ENCODE measurements at regions not wholly inside any gene's neighbourhood (a gene's known extent, or its start where the extent isn't known, plus 50 kb on each side); places are given as distances from the start of the nearest gene placed in this dataset.

DNA sequence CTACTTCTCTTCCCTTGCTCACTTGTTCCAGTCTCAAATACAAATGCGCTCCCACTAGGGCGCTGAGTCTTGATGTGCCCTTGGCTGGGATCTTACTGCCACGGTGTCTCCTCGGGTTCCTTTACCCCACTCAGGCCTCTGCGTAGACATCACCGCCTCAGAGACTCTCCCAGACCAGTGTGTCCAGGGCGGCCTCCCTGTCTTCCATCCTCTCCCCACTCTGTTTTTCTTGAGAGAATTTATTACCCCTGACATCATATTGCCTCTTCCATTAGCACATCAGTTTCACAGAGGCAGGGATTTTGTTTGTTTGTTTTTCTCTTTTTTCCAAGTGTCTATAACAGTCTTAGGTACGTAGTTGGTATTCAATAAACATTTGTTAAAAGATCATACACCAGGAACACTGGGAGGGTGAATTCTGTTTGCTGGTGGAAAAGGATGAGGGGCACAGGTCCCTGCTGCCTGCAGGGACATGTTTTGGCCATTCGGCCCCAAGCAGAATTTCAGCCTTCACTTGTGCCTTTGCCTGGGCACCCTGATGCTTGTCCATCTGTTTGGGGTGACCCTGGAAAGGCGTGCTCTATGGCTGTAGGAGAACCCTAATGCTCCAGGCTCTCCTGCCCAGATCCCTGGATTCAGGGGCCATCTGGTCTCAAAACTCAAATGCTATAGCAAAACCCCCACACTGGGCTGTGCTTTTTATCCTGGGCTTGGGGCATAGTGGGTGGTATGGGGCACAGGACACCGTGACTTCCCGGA, 55.0 kb downstream of the RPL37A start:
- Mint-ChIP-seq H3K9me3 (no peaks in the 10 kb centered on the region), H3K4me1 (ENCODE audit: low read depth) (peaks cover 2% of the 10 kb centered on the region), H3K36me3 (ENCODE audit: insufficient read depth) (no peaks in the 10 kb centered on the region), H3K4me3 (no peak overlapping the region), H3K27me3 (ENCODE audit: low read depth) (no peaks in the 10 kb centered on the region)
- DNase-seq (no peak), ATAC-seq (no peak)

DNA sequence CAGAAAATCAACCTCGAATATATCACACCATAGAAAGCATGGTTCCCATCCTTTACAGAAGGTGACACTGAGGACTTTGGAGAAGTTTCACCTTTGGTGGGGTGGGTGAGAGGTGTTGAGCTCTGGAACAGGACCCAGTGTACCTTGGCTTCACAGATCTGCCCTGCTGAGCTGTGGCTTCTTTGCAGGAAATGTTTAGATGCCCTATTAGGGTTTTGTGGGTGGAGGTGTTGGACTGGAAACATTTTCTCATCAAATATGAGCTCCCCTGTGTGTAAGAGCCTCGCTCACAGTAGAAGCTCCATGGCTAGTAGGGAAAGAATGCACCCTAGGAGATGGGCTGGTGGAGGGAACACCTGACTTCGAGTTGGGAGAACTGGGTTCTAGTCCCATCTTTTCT, 55.6 kb downstream of the RPL37A start:
- no peaks in the 10 kb centered on the region for H3K9me3 Mint-ChIP-seq
- H3K4me3 Mint-ChIP-seq: no peak overlapping the region
- no peaks in the 10 kb centered on the region for H3K36me3 Mint-ChIP-seq (ENCODE audit: insufficient read depth)
- no peaks in the 10 kb centered on the region for H3K27me3 Mint-ChIP-seq (ENCODE audit: low read depth)
- no peak for DNase-seq
- no peak for ATAC-seq
- peaks cover 2% of the 10 kb centered on the region for H3K4me1 Mint-ChIP-seq (ENCODE audit: low read depth)

DNA sequence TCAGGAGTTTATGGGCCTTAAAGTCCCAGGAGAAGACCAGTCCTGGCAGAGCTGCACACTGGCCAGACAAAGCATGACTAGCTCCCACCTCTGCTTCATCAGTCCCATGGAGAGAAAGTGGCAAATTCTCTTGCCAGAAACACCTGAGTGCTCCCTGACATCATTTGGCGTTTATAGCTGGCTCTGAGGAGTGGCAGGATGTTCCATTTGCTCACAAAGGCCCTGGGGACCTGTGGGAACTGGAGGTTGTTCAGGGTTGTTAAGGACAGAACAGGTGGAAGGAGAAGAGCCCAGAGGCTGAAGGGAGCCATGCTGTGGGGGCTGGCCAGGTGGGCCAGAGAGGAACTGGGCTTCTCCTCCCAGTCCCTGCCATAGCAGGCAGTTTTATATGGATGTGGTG, 56.1 kb downstream of the RPL37A start:
- Mint-ChIP-seq H3K9me3 (no peaks in the 10 kb centered on the region), H3K4me3 (no peak overlapping the region), H3K36me3 (ENCODE audit: insufficient read depth) (no peaks in the 10 kb centered on the region), H3K27me3 (ENCODE audit: low read depth) (no peaks in the 10 kb centered on the region), H3K4me1 (ENCODE audit: low read depth) (peaks cover 2% of the 10 kb centered on the region)
- DNase-seq (no peak), ATAC-seq (no peak)

DNA sequence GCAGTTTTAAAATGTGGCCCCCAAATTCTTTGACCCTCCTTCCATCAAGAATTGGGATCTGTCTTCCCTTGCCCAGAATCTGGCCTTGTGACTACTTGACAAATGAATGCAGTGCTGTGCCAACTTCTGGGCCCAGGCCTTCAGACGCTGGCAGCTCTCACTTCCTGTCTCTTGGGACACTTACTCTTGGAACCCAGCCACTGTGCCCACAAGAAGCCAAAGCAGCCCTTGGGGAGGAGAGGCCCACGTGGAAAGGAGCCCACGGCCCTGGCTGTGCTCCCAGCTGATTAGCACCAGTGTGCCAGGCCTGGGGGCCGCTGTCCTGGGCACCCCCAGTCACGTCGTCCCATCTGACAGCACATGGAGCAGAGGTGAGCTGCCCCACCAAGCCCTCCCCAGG, 56.6 kb downstream of the RPL37A start:
- Mint-ChIP-seq H3K36me3 (ENCODE audit: insufficient read depth) (no peaks in the 10 kb centered on the region), H3K4me1 (ENCODE audit: low read depth) (peaks cover 2% of the 10 kb centered on the region), H3K27me3 (ENCODE audit: low read depth) (peaks cover 2% of the 10 kb centered on the region), H3K4me3 (no peak overlapping the region), H3K9me3 (no peaks in the 10 kb centered on the region)
- DNase-seq (no peak), ATAC-seq (no peak)

DNA sequence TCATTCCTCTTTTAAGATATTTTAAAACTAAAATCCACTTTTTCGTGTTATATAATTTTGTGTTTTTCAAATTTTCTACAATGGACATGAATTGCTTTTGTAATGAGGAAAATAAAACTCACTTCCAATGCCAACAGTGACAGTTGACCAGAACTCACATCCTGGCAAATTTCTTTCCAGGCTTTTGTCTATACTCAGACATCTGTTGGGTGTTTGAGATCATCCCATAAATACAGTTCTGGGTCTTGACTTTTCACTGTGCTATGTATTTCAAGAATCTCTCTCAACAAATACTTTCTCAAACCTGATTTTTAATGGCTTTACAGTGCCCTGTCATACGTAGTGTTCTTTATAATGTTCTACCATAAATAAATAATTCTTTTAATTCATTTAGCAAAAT, 57.6 kb downstream of the RPL37A start:
- no peaks in the 10 kb centered on the region for H3K36me3 Mint-ChIP-seq (ENCODE audit: insufficient read depth)

DNA sequence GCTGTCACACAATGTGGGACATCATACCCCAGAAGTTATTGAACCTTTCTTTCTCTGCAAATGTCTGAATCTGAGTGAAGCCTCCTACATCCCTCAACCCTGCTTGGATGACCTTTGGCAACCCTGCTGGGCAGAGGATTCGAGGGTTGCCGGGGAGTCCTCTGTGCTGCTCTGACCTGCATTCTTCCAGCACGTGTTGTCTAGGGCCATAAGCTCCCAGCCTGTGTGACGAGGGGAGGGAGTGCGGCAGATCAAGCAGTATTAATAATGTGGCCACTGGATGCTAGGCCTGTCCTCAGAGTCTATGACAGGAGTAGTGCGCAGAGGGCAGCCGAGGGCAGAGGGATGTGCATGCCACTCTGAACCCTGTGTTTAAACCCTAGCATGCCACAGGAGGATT, 58.8 kb downstream of the RPL37A start:
- ATAC-seq: no peak
- Mint-ChIP-seq H3K4me3 (no peak overlapping the region), H3K4me1 (ENCODE audit: low read depth) (peaks cover 2% of the 10 kb centered on the region), H3K36me3 (ENCODE audit: insufficient read depth) (no peaks in the 10 kb centered on the region), H3K9me3 (no peaks in the 10 kb centered on the region), H3K27me3 (ENCODE audit: low read depth) (peaks cover 6% of the 10 kb centered on the region)
- DNase-seq: no peak

More for the DNA sequence above, 57.6 kb downstream of the RPL37A start:
- ATAC-seq (no peak), DNase-seq (no peak)
- Mint-ChIP-seq H3K4me1 (ENCODE audit: low read depth) (peaks cover 2% of the 10 kb centered on the region), H3K27me3 (ENCODE audit: low read depth) (peaks cover 5% of the 10 kb centered on the region), H3K9me3 (no peaks in the 10 kb centered on the region), H3K4me3 (no peak overlapping the region)

DNA sequence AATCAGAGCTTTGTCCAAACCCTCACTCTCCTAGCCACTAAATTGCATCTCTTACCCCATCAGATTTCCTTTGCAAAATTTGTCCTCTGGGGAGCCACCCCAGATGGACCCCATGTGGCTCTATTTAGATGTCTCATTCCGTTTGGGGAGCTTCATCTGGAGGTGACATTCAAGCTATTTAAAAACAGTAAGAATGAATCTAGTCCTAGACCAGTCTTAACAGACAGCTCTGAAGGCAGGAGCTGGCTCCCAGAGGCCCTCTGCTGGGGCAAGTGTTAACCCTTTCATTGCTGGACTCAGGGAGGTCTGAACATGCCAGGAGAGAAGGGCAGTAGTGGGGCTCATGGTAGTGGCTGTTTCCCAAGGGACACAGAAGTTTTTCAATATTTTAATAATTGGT, 59.2 kb downstream of the RPL37A start:
- no peaks in the 10 kb centered on the region for H3K36me3 Mint-ChIP-seq (ENCODE audit: insufficient read depth)
- ATAC-seq (no peak), DNase-seq (no peak)
- no peak overlapping the region for H3K4me3 Mint-ChIP-seq
- H3K9me3 Mint-ChIP-seq: no peaks in the 10 kb centered on the region
- peaks cover 2% of the 10 kb centered on the region for H3K4me1 Mint-ChIP-seq (ENCODE audit: low read depth)
- peaks cover 8% of the 10 kb centered on the region for H3K27me3 Mint-ChIP-seq (ENCODE audit: low read depth)

DNA sequence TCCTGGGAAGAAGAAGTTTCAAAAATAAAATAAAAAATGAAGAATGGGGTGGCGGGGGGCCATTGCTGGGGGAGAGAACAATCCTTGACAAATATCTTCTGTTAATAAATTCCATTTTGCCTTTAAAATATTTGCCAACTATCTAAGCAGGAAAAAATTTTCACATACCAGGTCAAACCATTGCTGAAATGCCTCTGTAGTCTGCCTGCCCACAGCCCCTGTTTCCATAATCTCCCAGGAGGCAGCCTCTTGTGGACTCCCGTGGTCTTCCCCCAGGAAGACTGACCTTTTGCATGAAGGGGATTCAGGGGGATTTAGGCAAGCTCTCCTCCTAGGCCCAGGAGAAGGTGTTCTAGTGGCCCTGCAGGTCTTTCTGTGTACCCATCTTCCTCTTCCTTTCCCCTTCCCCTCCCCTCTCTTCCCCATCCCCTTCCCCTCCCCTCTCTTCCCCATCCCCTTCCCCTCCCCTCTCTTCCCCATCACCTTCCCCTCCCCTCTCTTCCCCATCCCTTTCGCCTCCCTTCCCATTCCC, 61.0 kb downstream of the RPL37A start:
- DNase-seq (no peak), ATAC-seq (no peak)
- Mint-ChIP-seq H3K4me1 (ENCODE audit: low read depth) (peaks cover 2% of the 10 kb centered on the region), H3K36me3 (ENCODE audit: insufficient read depth) (no peaks in the 10 kb centered on the region), H3K27me3 (ENCODE audit: low read depth) (peaks cover 13% of the 10 kb centered on the region), H3K9me3 (peaks cover 4% of the 10 kb centered on the region), H3K4me3 (no peak overlapping the region)

DNA sequence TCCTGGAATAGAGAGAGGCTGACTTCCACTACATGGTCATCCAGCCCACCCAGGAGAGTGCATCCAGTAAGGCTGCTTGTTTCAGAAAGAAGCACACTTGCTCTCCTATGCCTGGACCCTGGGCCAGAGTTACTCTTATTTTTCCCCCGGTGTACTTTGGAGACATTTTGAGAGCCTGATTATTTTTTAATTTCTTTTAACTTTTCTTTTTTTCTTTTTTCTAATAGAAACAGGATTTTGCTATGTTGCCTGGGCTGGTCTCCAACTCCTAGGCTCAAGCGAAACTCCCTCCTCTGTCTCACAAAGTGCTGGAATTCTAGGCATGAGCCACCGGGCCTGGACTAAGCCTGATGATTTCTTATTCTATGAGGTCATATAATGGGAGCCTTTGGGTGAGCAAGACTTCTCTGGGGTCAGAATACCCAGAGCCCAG, 62.2 kb downstream of the RPL37A start:
- DNase-seq (no peak), ATAC-seq (no peak)
- H3K4me1 Mint-ChIP-seq (ENCODE audit: low read depth): no peaks in the 10 kb centered on the region
- peaks cover 4% of the 10 kb centered on the region for H3K9me3 Mint-ChIP-seq
- H3K4me3 Mint-ChIP-seq: no peak overlapping the region
- H3K27me3 Mint-ChIP-seq (ENCODE audit: low read depth): peaks cover 13% of the 10 kb centered on the region
- H3K36me3 Mint-ChIP-seq (ENCODE audit: insufficient read depth): no peaks in the 10 kb centered on the region

DNA sequence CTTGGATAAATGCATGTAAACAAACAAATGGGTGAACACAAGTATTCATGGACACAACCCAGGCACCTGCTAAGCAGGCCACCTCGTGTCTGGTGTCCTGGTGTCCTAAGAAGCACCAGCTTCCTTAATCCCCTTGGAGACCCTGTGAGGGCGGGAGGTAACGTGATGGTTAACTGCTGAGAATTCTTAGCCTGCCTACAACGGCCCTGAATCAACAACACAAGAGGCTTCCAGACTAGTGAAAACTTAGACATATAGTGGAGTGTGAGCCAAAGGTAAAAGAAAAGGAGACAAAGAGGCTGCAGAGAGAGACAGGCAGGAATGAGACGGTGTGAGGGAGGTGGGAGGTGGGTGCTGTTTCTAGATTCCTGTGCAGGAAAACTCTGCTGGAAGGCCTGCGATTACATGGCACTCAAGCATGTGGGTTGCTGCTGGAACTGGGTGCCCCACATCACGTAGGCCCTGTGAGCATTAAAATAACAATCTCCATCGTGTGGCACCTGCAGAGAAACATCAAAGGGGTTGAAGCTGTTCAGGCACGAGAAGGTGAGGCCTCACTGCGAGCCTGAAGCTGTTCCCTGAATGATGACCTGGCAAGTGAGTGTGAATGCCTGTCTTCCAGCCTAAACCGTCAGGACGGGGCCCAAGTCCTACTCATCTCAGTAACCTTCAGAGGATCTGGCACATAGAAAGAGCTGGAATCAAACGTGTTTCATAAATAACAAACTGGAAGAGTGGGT, 64.2 kb downstream of the RPL37A start:
- ATAC-seq (no peak), DNase-seq (no peak)
- H3K36me3 Mint-ChIP-seq (ENCODE audit: insufficient read depth): no peaks in the 10 kb centered on the region
- H3K9me3 Mint-ChIP-seq: peaks cover 4% of the 10 kb centered on the region
- peaks cover 13% of the 10 kb centered on the region for H3K27me3 Mint-ChIP-seq (ENCODE audit: low read depth)
- H3K4me1 Mint-ChIP-seq (ENCODE audit: low read depth): no peaks in the 10 kb centered on the region
- H3K4me3 Mint-ChIP-seq: no peak overlapping the region

DNA sequence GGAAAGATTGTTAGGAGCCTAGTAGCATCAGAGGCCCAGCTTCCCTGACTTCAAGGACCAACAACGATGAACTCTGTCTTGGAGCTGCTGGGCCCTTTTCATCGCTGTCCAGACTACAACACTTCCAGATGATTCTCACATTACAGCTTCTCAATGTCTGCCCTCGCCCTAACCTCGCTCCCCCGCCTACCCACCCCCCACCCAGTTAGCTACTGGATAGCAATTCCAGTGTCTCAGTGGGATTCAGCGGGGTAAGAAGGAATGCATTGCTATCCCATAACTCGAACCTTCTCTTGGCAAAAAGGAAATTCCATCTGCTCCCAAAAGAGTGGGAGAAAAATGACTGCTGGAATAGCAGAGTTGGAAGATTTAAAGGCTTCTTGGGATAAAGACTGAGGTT, 65.0 kb downstream of the RPL37A start:
- Mint-ChIP-seq H3K27me3 (ENCODE audit: low read depth) (peaks cover 13% of the 10 kb centered on the region), H3K9me3 (peaks cover 4% of the 10 kb centered on the region), H3K36me3 (ENCODE audit: insufficient read depth) (no peaks in the 10 kb centered on the region), H3K4me3 (no peak overlapping the region), H3K4me1 (ENCODE audit: low read depth) (no peaks in the 10 kb centered on the region)
- ATAC-seq (no peak), DNase-seq (no peak)

DNA sequence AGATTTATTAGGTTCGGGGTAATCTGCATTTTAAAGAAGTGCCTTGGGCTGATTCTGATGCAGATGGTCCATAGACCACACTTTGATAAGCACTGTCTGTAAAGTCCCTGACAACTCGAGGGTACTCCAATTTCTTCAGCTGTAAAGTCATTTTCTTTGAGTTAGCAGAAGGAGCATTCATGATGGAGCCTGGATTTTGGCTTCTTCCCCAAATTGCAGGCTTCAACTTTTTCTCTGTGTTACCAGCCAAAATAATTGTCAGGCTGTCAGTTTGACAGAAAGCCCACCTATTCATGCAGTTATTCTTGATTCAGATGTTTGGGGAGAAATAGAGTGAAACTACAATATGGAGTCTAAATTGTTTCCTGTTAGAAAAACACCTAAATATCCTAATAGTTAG, 66.0 kb downstream of the RPL37A start:
- Mint-ChIP-seq H3K4me3 (no peak overlapping the region), H3K9me3 (peaks cover 4% of the 10 kb centered on the region), H3K36me3 (ENCODE audit: insufficient read depth) (no peaks in the 10 kb centered on the region), H3K27me3 (ENCODE audit: low read depth) (peaks cover 14% of the 10 kb centered on the region), H3K4me1 (ENCODE audit: low read depth) (no peaks in the 10 kb centered on the region)
- DNase-seq: no peak
- ATAC-seq: no peak

DNA sequence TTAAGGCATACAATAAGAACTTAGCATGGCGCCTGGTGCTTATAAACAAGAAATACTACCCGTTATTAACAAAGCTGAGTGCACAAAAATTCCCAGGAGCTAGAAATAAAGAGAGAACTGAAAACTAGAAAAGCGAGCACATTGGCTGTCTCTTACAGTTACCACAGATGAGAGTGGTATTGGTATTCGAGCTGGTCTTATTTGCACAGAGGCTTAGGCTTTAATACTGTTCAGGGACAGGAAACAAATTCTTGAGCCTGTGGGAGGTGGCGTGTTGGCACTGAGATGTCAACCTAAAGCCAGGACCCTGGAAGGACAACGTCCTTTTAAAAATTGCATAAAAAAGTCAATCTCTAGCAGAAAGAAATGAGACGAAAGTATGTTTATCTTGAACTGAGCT, 67.3 kb upstream of the IGFBP2 start:
- H3K4me1 Mint-ChIP-seq (ENCODE audit: low read depth): no peaks in the 10 kb centered on the region
- no peak overlapping the region for H3K4me3 Mint-ChIP-seq
- peaks cover 10% of the 10 kb centered on the region for H3K27me3 Mint-ChIP-seq (ENCODE audit: low read depth)
- H3K36me3 Mint-ChIP-seq (ENCODE audit: insufficient read depth): no peaks in the 10 kb centered on the region
- ATAC-seq (no peak), DNase-seq (no peak)
- peaks cover 4% of the 10 kb centered on the region for H3K9me3 Mint-ChIP-seq

DNA sequence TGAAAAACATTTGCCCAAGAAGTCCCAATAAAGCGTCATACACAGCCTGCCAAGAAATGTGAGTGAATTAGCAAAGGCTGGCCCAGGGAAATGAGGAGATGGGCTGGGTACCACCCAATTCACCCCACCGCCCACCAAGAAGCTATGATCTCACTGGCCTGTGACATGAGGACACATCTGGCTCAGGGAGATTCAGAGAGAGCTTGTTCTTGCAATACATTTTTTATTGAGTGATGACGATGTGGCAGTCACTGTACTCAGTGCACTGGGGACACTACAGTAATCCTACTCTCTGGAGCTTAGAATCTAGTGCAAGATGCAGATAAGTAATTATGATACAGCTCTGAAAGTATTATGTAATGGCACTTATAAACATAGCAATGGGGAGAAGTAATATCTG, 64.6 kb upstream of the IGFBP2 start:
- no peaks in the 10 kb centered on the region for H3K36me3 Mint-ChIP-seq (ENCODE audit: insufficient read depth)

DNA sequence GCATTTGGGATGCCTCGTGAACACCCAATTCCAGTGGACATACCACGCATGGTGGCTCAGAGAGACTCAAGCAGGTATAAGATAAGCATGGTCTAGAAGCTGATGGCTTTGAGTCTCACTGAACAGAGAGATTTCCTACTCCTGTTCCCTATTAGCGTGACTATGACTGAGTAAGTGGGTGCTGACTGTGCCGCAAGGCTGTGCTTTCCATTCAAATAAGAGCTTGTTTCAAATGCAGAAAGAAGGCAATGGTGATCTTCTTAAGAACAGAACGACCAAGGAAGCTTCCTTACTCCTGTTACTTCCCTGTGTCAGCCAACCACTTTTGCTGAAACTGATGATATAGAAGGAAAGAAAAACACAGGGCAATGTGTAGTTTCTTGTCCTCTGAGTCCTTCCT, 63.5 kb upstream of the IGFBP2 start:
- peaks cover 2% of the 10 kb centered on the region for H3K27me3 Mint-ChIP-seq (ENCODE audit: low read depth)
- DNase-seq (no peak), ATAC-seq (no peak)
- no peaks in the 10 kb centered on the region for H3K4me1 Mint-ChIP-seq (ENCODE audit: low read depth)
- H3K9me3 Mint-ChIP-seq: peaks cover 5% of the 10 kb centered on the region
- H3K36me3 Mint-ChIP-seq (ENCODE audit: insufficient read depth): no peaks in the 10 kb centered on the region
- no peak overlapping the region for H3K4me3 Mint-ChIP-seq

More for the DNA sequence above, 64.6 kb upstream of the IGFBP2 start:
- no peak for DNase-seq
- Mint-ChIP-seq H3K4me3 (no peak overlapping the region), H3K27me3 (ENCODE audit: low read depth) (peaks cover 2% of the 10 kb centered on the region), H3K9me3 (peaks cover 9% of the 10 kb centered on the region), H3K4me1 (ENCODE audit: low read depth) (no peaks in the 10 kb centered on the region)
- no peak for ATAC-seq
